GM04503 (cell line): ENCODE measurements at regions not wholly inside any gene's neighbourhood (a gene's known extent, or its start where the extent isn't known, plus 50 kb on each side); places are given as distances from the start of the nearest gene placed in this dataset.

Experiments
- DNase-seq: peaks from one replicate; pipeline ENCODE4 v3.0.0-alpha.2; 2012; ENCODE audit warnings: low read depth

DNA sequence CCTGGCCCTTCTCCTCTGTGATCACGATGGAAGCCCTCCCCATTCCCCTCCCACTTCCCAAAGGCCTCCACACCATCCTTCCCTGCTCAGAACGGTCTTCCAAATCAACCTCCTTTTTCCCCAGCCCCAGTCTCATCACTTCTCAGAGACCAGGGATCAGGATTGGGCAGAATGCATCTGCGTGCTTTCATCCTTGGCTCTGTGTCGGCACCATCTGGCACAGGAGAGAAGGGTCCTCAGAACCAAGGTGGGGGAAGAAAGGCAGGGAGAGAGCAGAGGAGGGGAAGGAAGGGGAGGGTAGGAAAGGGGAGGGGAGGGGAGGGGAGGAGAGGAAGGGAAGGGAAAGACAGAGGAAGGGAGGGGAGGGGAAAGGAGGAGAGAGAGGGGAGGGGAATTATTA, 52.4 kb upstream of the FICD start:
- DNase-seq = no peak

GRCh38 chr12:108461058-108461660, 53.9 kb upstream of the FICD start:
- no peak for DNase-seq

GRCh38 chr12:108459149-108459548, 55.9 kb upstream of the FICD start:
- no peak for DNase-seq

GRCh38 chr12:108457734-108458361, 57.2 kb upstream of the FICD start:
- DNase-seq = no peak

DNA sequence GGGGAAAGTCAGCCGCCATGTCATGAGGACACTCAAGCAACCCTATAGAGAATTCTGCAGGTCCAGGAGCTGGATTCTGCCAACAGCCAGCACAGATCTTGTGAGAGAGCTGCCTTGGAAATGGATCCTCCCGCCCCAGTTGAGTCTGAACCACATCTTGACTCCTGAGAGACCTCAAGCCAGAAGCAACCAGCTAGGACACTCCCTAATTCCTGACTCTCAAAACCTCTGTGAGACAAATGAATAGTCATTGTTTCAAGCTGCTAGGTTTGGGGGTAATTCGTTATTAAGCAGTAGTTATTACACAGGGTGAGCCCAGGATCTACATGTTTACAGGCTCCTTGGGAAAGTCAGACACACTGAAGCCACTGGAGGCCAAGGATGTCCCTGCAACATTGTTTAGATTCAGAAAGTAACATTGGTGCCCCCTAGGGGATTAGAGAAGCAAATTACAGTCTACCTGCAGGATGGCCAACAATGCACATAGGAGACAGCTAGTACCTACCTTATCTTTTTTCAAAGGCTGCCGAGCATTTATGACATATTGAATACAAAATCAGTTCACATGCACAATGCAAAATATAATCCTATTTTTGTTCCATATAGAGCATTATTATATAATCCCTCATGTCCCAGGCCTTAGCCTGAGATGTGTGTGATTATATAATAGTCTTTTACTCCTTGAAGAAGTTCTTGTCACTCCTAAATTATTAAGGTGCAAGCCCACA, 57.9 kb upstream of the FICD start:
- peak; percentile 9 for DNase-seq

DNA sequence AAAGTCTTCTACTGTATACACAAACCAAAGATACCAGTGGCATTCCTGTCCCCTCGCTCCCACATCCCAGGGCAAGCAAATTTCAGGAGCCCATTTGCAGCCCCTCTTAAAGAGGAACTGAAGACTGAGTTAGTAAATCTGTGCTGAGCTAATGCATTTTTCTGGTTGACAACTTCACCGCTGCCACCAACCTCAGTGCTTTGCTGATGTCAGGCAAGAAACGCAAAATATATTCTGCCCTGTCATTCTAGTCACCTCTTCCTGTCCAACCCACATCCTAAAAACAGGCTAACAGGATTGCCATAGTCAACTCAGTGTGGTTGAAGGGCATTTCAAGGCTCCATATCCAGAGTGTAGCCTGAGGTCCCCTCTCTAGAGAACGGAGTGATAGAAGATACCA, 59.4 kb upstream of the FICD start:
- DNase-seq = no peak

DNA sequence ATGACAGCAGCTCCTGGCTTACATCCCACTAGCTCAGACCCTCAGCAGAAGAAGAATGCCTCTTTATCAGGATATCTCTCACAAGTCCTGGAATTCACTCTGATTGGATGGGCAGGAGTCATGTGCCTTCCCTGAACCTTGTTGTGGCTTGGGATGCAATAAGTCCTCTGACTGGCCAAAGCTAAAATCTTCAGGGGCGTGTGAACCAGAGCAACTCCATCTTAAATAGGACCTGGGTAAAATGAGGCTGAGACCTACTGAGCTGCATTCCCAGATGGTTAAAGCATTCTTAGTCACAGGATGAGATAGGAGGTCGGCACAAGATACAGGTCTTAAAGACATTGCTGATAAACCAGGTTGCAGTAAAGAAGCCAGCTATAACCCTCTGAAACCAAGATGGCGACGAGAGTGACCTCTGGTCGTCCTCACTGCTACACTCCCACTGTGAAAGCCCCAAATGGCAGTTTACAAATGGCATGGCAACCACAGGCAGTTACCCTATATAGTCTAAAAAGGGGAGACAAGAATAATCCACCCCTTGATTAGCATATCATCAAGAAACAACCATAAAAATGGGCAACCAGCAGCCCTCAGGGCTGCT, 60.4 kb upstream of the FICD start:
- no peak for DNase-seq

DNA sequence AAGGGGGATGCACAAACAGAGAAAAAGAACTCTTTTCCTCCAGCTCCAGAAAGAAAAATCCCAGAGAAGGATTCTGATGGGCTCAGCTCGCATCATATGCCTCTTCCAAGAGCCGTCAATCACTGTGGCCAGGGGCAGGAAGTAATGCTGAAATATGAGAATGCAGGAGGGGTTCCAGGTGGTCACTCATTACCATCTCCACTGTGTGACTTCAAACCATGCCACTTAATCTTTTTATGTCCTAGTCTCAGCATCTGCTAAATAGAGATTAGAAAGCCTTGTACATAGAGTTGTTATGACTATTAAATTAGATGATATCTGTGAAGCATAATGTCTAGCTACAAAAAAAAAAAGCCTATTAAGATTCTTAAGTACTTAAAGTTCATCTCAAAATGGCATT, 65.6 kb upstream of the FICD start:
- no peak for DNase-seq

- DNase-seq = no peak
These were observed 66.8 kb upstream of the FICD start for GRCh38 chr12:108448246-108448645.

- no peak for DNase-seq
These were observed 67.8 kb upstream of the FICD start for GRCh38 chr12:108447168-108447832.

DNA sequence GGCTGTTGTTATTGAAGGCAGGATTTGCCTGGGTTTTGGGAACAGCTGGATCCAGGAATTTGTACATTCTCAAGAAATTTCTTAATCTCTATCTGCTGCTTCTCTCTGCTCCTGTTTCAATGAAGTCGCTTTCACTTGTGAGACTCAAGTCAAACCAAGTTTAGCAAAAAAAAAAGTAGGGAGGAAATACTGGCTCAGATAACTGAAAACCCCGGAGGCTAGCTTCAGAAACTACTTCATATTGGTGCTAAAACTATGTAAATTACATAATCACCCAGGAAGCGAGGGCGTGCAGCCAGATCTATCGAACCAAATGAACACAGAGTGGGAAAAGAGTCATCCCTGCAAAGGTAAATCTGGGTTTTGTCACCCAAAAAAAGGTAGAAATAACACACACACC, 68.3 kb upstream of the FICD start:
- DNase-seq = no peak

- no peak for DNase-seq
These were observed 72.2 kb upstream of the FICD start for GRCh38 chr12:108442910-108443309.

DNA sequence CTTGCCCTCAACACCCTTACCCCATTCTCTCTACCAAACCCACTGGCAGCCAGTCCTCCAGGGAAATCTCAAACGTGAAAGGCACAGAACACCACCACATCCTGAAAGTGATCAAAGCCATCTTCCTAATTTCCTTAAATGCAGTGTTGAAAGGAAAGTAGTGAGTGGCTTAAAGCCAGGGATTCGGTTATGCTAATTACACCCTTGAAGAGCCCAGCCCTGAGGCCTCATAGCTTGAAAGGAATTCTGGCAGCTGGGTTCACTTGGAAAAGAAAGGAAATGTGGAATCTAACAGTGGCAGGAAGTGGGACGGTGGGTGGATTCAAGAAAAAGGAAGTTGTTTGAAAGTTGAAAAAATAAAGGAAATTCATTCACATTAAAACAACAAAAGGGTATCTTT, 73.0 kb upstream of the FICD start:
- no peak for DNase-seq

- no peak for DNase-seq
These were observed 73.5 kb upstream of the FICD start for GRCh38 chr12:108441549-108441948.

DNA sequence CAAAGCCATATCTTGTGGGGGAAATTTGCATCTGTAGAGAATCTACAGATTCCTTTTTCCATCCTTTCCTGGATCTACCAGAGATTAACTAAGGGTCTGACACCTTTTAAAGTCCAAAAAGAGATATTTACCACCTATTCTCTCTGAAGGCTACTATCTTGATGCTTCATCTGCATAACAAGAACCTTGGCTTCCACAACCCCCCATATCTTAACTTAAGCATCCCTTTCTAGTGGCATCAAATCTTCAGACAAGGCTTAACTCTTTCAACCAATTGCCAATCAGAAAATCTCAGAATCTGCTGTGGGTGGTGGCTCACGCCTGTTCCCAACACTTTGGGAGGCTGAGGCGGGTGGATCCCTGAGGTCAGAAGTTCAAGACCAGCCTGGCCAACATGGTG, 74.3 kb upstream of the FICD start:
- no peak for DNase-seq

- no peak for DNase-seq
These were observed 76.4 kb upstream of the FICD start for GRCh38 chr12:108438667-108439066.

DNA sequence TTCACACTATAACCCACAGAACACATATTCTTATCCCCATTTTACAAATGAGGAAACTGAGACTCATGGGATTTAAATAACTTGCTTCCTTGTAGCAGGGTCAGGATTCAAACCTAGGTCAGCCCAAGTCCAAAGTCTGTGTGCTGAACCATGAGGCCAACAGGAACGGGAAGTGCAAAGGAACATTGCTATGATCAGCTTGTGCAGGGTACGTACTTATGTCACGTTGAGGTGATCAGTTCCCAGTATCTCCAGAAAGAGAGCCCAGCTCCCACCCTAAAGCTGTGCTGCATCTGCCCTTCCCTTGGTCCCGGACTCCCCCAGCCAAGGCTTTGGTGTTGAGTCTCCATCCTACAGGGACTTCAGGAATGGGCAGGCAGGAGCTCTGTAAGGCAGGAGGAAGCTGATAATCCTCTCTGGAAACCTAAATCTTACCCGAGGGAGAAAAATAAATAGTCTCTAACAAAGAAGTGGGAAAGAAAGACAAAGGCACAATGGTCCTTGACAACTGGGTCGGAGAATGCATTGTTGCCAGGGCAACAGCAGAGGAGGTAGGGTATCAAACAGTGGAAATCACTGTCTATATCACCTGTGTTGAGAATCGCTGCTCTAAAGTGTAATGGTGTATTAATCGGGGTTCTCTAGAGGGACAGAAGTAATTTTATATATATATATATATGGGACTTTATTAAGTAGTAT, 82.5 kb upstream of the FICD start:
- no peak for DNase-seq

DNA sequence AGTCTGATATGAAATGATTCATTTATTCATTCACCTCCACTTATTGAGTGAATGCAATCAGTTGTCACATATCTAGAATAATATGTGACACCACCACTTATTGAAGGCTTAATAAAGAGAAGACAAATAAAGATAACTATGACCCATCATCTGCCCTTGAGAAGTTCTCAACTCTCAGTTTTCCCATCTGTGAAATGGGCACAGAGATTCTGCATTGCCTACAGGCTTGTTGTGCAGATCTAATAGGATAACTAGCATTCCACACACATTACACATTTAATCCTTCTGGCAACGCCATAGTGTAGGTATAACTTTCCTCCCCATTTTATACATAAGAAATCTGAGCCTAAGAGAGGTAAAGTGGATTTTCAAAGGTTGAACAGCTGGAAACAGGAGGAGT, 84.2 kb upstream of the FICD start:
- DNase-seq = no peak

DNA sequence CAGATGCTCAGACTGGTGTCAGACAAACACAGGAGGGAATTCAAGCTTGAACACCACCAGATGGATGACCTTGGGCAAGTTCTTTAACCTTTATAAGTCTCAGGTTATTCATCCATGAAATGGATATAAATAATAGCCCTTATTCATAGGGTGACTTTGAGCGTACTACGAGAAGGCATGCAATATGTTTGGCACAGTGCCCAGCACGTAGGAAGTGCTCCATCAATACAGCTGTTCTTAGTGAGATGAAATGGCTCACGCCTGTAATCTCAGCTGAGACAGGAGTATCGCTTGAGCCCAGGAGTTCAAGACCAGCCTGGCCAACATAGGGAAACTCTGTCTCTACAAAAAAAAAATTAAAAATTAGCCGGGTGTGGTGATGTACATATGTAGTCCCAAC, 84.8 kb upstream of the FICD start:
- DNase-seq = no peak

- no peak for DNase-seq
These were observed 86.2 kb upstream of the CMKLR1 start for GRCh38 chr12:108425238-108425795.

DNA sequence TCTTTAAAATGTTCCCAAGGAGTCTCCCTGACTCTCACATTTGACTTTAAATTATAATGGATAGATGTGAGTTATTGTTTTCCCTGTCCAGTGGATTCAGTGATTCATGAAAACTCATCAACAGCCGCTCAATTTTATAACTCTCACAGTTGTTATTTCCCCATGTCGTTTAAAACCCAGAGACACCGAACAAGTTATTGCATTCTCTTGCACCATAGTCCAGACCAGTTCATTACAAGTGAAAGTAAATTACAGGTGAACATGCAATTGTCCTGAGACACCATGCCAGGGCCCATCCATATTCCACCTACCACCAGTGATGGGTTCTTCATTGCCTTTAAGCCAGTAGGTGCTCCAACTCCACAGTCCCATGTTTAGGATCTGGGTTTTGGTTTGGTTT, 85.7 kb upstream of the CMKLR1 start:
- DNase-seq = no peak

DNA sequence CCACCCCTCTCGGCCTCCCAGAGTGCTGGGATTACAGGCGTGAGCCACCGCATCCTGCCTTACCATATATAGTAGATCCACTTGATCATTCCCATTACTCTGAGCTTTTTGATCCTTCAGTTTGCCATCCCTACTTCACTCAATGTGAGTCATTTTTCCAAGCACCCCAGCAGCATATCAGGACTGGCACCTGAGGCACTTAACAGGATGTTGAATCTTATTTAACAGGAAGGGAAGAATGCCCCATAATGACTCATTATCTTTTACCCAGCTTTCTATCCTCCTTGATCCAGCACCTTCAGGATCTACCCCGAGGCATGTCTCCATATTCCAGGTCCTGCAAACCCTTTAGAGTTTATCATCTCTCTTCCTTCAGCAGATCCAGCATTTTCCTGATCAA, 84.9 kb upstream of the CMKLR1 start:
- no peak for DNase-seq
